ENCODE measurements at regions not wholly inside any gene's neighbourhood (a gene's known extent, or its start where the extent isn't known, plus 50 kb on each side); places are given as distances from the start of the nearest gene placed in this dataset.

- Mint-ChIP-seq H3K27me3 (ENCODE audit: low read depth) (no peaks in the 10 kb centered on the region; the same call in 1 of the 2 replicates), H3K4me3 (no peak overlapping the region), H3K27ac (no peak overlapping the region; a peak in 2 of 7 replicates), H3K4me1 (peaks cover 25% of the 10 kb centered on the region in 2 experiments), H3K9me3 (no peaks in the 10 kb centered on the region; a peak in 1 of 5 replicates), H3K36me3 (ENCODE audit: insufficient read depth in 1 of 3, low read depth in 3 of 3) (no peaks in the 10 kb centered on the region; a peak in 1 of 7 replicates)
- Histone ChIP-seq H3K23me2 (ENCODE audit: insufficient read length, low read depth, low read length, poor library complexity, severe bottlenecking) (no peaks in the 10 kb centered on the region), H4K8ac (replicated peaks; ENCODE audit: insufficient read length, low read depth, low read length) (no peak overlapping the region), H2BK12ac (ENCODE audit: insufficient read length, low read depth, low read length) (no peak overlapping the region), H2AFZ (ENCODE audit: low read length) (no peak overlapping the region), H3T11ph (ENCODE audit: low read length) (no peak overlapping the region), H4K20me1 (ENCODE audit: control insufficient read depth, insufficient read depth, insufficient read length) (no peaks in the 10 kb centered on the region), H3K18ac (ENCODE audit: insufficient read length, low read depth, low read length) (no peak overlapping the region), H4K5ac (ENCODE audit: insufficient read length, low read depth, low read length) (no peak overlapping the region), H3K79me2 (ENCODE audit: insufficient read depth, low read length) (no peaks in the 10 kb centered on the region), H2AK5ac (ENCODE audit: insufficient read length, low read length) (no peak overlapping the region), H3K23ac (ENCODE audit: insufficient read length, low read depth, low read length) (no peak overlapping the region), H2BK15ac (ENCODE audit: low read depth, low read length) (no peak overlapping the region), H4K91ac (ENCODE audit: insufficient read length, low read depth, low read length) (no peak overlapping the region), H2BK5ac (ENCODE audit: insufficient read length, low read length) (no peak overlapping the region), H2BK120ac (ENCODE audit: low read depth, low read length, poor library complexity, severe bottlenecking) (no peak overlapping the region), H3K4ac (ENCODE audit: low read depth, low read length) (no peak overlapping the region), H3K4me1 (ENCODE audit: insufficient read depth, low read length) (no peaks in the 10 kb centered on the region; the same call in 1 of the 2 replicates), H3K27me3 (ENCODE audit: insufficient read depth, low read length) (no peaks in the 10 kb centered on the region), H3K9ac (ENCODE audit: extremely low read depth, insufficient read length, low read length) (no peak overlapping the region), H3K56ac (ENCODE audit: insufficient read length, low read depth, low read length) (no peak overlapping the region), H3K27ac (ENCODE audit: insufficient read length, low read depth, low read length) (no peak overlapping the region), H3K9me3 (ENCODE audit: control insufficient read depth, low read depth, low read length) (no peaks in the 10 kb centered on the region), H2BK20ac (ENCODE audit: low read depth, low read length, poor library complexity, severe bottlenecking) (no peak overlapping the region), H3K4me2 (ENCODE audit: insufficient read depth, insufficient read length, low read length) (no peak overlapping the region), H3K14ac (ENCODE audit: insufficient read depth, low read length) (no peak overlapping the region), H3K79me1 (ENCODE audit: insufficient read depth, low read depth, low read length, poor library complexity, severe bottlenecking) (no peaks in the 10 kb centered on the region)
- WGBS (ENCODE audit: extremely low coverage, insufficient read length, low lambda C conversion rate), result no CpG with 5 or more reads among the region's 5 CpGs
- TF ChIP-seq CTCF (conservative IDR thresholded peaks at IDR 0.05), result no peak
- DNase-seq, result no peak
Measured at GRCh38 chr9:108015690-108016089, 526.1 kb upstream of the KLF4 start.
